Osteoblast (primary cell): ENCODE measurements at regions not wholly inside any gene's neighbourhood (a gene's known extent, or its start where the extent isn't known, plus 50 kb on each side); places are given as distances from the start of the nearest gene placed in this dataset.
A peak's percentile ranks its signal among the peaks of the same experiment; 100 is the strongest.

ENCODE experiments used
- DNase-seq: peaks from one replicate; pipeline ENCODE4 v3.0.0; 2011; ENCODE audit warnings: low spot score, mixed read lengths; ENCODE audit not compliant: insufficient read length; ENCODE audit errors: missing footprints
- H2AFZ ChIP-seq: 2 replicates; pipeline ENCODE4 v1.6.0; 2011; ENCODE audit warnings: mild to moderate bottlenecking, low read length
- H3K27ac ChIP-seq: 2 replicates; pipeline ENCODE4 v1.5.1; 2011; ENCODE audit warnings: mild to moderate bottlenecking, low read depth, low read length, moderate library complexity
- H3K27me3 ChIP-seq: 2 replicates; pipeline ENCODE4 v1.6.0; 2012; ENCODE audit warnings: mild to moderate bottlenecking, control low read depth, inconsistent platforms, low read length, moderate library complexity; ENCODE audit not compliant: insufficient read depth
- H3K36me3 ChIP-seq: 2 replicates; pipeline ENCODE4 v1.5.1; 2011; ENCODE audit warnings: mild to moderate bottlenecking, low read length, control low read depth, moderate library complexity; ENCODE audit not compliant: insufficient read depth
- H3K4me1 ChIP-seq: 2 replicates; pipeline ENCODE4 v1.5.1; 2011; ENCODE audit warnings: mild to moderate bottlenecking, low read length, control low read depth, moderate library complexity; ENCODE audit not compliant: insufficient read depth
- H3K4me2 ChIP-seq: 2 replicates; pipeline ENCODE4 v1.6.0; 2011; ENCODE audit warnings: mild to moderate bottlenecking, low read length; ENCODE audit not compliant: insufficient read depth
- H3K4me3 ChIP-seq: fragments of 200-600 bp; sonication (generic); 3 replicates; pipeline ENCODE4 v1.5.1; 2012; ENCODE audit warnings: mild to moderate bottlenecking, low read length, inconsistent platforms; ENCODE audit not compliant: insufficient read depth
- H3K79me2 ChIP-seq: 2 replicates; pipeline ENCODE4 v1.6.0; 2012; ENCODE audit warnings: mild to moderate bottlenecking, low read length, control low read depth, inconsistent platforms; ENCODE audit not compliant: insufficient read depth
- H3K9me3 ChIP-seq: 2 replicates; pipeline ENCODE4 v1.5.1; 2011; ENCODE audit warnings: low read depth, low read length, control low read depth
- H4K20me1 ChIP-seq: 2 replicates; pipeline ENCODE4 v1.6.0; 2012; ENCODE audit warnings: mild to moderate bottlenecking, low read length, control low read depth; ENCODE audit not compliant: insufficient read depth
- TF ChIP-seq, protein P1 (sequence below): IDR thresholded peaks from 2 replicates; pipeline ENCODE4 v1.5.1; 2011; ENCODE audit warnings: mild to moderate bottlenecking, low read depth, low read length, moderate library complexity; ENCODE audit errors: extremely low read depth

DNA sequence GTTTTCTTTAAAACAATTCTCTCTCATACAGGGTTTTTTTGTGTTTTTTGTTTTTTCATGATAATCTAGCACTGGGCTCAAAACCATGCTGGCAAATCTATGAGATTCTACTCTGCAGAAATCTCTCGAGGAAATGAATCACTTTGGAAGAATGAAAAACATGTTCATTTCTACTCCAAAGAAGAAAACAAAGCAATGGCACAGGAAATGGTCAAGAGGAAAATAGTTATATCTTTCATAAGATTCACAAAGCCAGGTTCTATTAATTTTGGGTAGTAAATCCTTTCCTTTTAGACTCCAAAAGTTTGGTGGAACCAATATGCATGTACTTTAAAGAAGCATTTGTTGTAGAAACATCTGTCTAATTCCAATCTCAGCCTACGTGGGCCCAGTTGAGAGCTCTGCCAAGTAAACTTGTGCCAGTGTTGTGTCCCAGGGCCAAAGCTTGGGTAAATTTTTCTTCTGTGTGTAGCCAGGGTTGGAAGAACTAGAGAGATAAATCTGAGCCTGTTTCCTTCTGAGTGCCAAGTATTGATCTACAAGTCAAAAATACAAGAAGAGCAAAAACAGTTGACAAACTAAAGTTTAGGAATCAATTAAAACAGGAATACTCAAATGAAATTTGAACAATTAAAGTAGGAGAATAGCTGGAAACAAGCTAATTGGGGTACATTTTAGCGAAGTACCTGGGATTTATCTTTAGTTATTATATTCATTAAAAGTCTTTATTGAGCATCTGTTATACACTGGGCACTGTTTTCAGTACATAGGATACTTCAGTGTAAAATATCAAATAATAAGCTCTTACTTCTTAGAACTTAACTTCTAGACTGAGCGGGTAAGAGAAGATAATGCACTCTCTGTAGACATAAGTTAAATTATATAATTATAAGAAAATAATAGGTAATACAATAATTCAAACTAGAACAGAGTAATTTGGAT, 657.5 kb upstream of the NECTIN3 start:
- peak overlapping the region; percentile 67 for H3K4me2 ChIP-seq
- peak overlapping the region; percentile 68 for H2AFZ ChIP-seq
- H3K4me3 ChIP-seq = no peak overlapping the region

DNA sequence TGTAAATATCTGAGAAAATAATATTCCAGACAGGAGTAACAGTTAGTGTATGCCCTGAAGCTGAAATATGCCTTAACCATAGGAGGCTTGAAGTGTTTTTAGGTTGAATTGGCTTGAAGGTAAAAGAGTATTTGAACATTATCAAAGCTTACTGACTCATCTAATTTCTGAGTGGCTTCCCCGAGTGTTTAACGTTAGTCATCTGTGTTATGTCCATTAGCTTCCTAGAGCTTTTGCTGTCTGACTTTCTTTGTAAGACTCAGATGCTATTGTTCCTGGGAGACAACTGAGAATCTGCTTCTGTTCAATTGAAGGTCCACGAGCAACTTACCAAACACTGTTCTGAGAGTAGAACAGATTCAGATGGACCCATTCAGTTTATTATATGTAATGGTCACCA, 656.8 kb upstream of the NECTIN3 start:
- H3K4me3 ChIP-seq = no peak overlapping the region
- peak overlapping the region; percentile 67 for H2AFZ ChIP-seq
- no peaks in the 10 kb centered on the region for H3K9me3 ChIP-seq
- H3K4me2 ChIP-seq = peak overlapping the region; percentile 46
- H3K79me2 ChIP-seq = no peaks in the 10 kb centered on the region
- H3K36me3 ChIP-seq = no peaks in the 10 kb centered on the region
- no peak for DNase-seq
- H3K4me1 ChIP-seq = peaks cover 33% of the 10 kb centered on the region
- TF ChIP-seq, protein P1, sequence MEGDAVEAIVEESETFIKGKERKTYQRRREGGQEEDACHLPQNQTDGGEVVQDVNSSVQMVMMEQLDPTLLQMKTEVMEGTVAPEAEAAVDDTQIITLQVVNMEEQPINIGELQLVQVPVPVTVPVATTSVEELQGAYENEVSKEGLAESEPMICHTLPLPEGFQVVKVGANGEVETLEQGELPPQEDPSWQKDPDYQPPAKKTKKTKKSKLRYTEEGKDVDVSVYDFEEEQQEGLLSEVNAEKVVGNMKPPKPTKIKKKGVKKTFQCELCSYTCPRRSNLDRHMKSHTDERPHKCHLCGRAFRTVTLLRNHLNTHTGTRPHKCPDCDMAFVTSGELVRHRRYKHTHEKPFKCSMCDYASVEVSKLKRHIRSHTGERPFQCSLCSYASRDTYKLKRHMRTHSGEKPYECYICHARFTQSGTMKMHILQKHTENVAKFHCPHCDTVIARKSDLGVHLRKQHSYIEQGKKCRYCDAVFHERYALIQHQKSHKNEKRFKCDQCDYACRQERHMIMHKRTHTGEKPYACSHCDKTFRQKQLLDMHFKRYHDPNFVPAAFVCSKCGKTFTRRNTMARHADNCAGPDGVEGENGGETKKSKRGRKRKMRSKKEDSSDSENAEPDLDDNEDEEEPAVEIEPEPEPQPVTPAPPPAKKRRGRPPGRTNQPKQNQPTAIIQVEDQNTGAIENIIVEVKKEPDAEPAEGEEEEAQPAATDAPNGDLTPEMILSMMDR = no peak
- no peaks in the 10 kb centered on the region for H4K20me1 ChIP-seq
- no peaks in the 10 kb centered on the region for H3K27me3 ChIP-seq
- H3K27ac ChIP-seq = peak overlapping the region; percentile 90

More for the DNA sequence above, 657.5 kb upstream of the NECTIN3 start:
- Histone ChIP-seq H3K27ac (peak overlapping the region; percentile 90), H3K79me2 (no peaks in the 10 kb centered on the region), H4K20me1 (no peaks in the 10 kb centered on the region), H3K27me3 (no peaks in the 10 kb centered on the region), H3K36me3 (no peaks in the 10 kb centered on the region), H3K9me3 (no peaks in the 10 kb centered on the region), H3K4me1 (peaks cover 26% of the 10 kb centered on the region)
- TF ChIP-seq, protein P1 = no peak
- DNase-seq = peak; percentile 30

DNA sequence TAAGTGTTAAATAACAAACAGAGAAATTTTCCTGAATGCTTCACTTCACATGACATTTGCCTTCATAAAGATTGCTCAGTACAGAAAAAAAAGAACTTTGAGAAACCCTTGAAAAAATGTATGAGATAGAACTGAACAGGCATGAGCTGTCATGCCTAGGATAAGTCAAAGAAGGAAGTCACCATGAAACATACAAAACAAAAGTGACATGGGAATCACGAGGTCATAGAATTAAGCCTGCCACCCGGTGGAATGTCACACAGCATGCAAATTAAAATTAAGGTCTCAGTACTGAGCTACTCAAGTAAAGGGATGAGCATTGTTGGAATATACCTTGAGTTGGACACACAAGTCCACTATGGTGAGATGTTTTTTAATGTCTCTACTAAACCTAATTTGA, 652.5 kb upstream of the NECTIN3 start:
- TF ChIP-seq, protein P1 = no peak
- peak overlapping the region; percentile 77 for H3K27ac ChIP-seq
- H3K4me1 ChIP-seq = peaks cover 32% of the 10 kb centered on the region
- H3K9me3 ChIP-seq = no peaks in the 10 kb centered on the region
- no peaks in the 10 kb centered on the region for H3K79me2 ChIP-seq
- no peaks in the 10 kb centered on the region for H3K27me3 ChIP-seq
- H3K36me3 ChIP-seq = no peaks in the 10 kb centered on the region
- no peaks in the 10 kb centered on the region for H4K20me1 ChIP-seq
- no peak for DNase-seq
- no peak overlapping the region for H3K4me2 ChIP-seq
- H3K4me3 ChIP-seq = no peak overlapping the region
- H2AFZ ChIP-seq = peak overlapping the region; percentile 8

DNA sequence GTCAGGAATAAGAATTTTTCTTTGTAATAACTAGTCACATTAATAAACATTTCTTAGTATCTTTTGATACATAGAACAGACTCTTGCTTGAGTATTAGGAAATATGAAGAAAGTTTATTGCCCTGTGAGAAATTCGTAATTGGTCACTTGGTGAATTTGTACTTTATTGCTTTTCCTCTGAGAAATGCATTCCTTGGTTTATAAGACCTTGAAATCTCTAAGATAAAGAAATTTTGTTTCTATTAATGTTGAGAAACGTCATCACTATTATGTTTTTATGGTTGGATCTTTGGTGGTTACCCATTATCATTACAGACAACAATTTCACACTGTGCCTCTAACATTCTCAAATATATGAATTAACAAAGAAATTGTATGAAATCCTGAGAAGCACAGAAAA, 652.0 kb upstream of the NECTIN3 start:
- no peak overlapping the region for H3K4me3 ChIP-seq
- no peak overlapping the region for H2AFZ ChIP-seq
- H3K4me2 ChIP-seq = peak overlapping the region; percentile 85

More for the DNA sequence above, 652.0 kb upstream of the NECTIN3 start:
- Histone ChIP-seq H4K20me1 (no peaks in the 10 kb centered on the region), H3K9me3 (no peaks in the 10 kb centered on the region), H3K36me3 (no peaks in the 10 kb centered on the region), H3K79me2 (no peaks in the 10 kb centered on the region), H3K27me3 (no peaks in the 10 kb centered on the region), H3K27ac (peak overlapping the region; percentile 77), H3K4me1 (peaks cover 27% of the 10 kb centered on the region)
- DNase-seq = no peak
- TF ChIP-seq, protein P1 = no peak
